ENCODE measurements at regions not wholly inside any gene's neighbourhood (a gene's known extent, or its start where the extent isn't known, plus 50 kb on each side); places are given as distances from the start of the nearest gene placed in this dataset.

- no peaks in the 10 kb centered on the region for H3K36me3 Mint-ChIP-seq (ENCODE audit: low read depth)
- H3K27ac Mint-ChIP-seq: no peak overlapping the region
- H3K4me3 Mint-ChIP-seq: no peak overlapping the region
- peaks cover 2% of the 10 kb centered on the region for H3K27me3 Mint-ChIP-seq (ENCODE audit: insufficient read depth)
- TF ChIP-seq CTCF (IDR thresholded peaks at IDR 0.05): no peak
- no peaks in the 10 kb centered on the region for H3K4me1 Mint-ChIP-seq (ENCODE audit: low read depth)
- no peak for DNase-seq
- H3K9me3 Mint-ChIP-seq: peaks cover 20% of the 10 kb centered on the region
These were observed 211.0 kb upstream of the FAR2 start for GRCh38 chr12:28938056-28938455.

GRCh38 chr12:28938581-28939235 is 210.4 kb upstream of the FAR2 start:
- H3K27me3 Mint-ChIP-seq (ENCODE audit: insufficient read depth): peaks cover 2% of the 10 kb centered on the region
- H3K4me3 Mint-ChIP-seq: no peak overlapping the region
- H3K4me1 Mint-ChIP-seq (ENCODE audit: low read depth): no peaks in the 10 kb centered on the region
- H3K9me3 Mint-ChIP-seq: peaks cover 20% of the 10 kb centered on the region
- H3K27ac Mint-ChIP-seq: no peak overlapping the region
- no peaks in the 10 kb centered on the region for H3K36me3 Mint-ChIP-seq (ENCODE audit: low read depth)
- TF ChIP-seq CTCF (IDR thresholded peaks at IDR 0.05): no peak
- no peak for DNase-seq

GRCh38 chr12:28939427-28939826 is 209.7 kb upstream of the FAR2 start:
- H3K27ac Mint-ChIP-seq: no peak overlapping the region
- no peak for TF ChIP-seq CTCF (IDR thresholded peaks at IDR 0.05)
- no peaks in the 10 kb centered on the region for H3K36me3 Mint-ChIP-seq (ENCODE audit: low read depth)
- H3K4me1 Mint-ChIP-seq (ENCODE audit: low read depth): no peaks in the 10 kb centered on the region
- H3K4me3 Mint-ChIP-seq: no peak overlapping the region
- peaks cover 2% of the 10 kb centered on the region for H3K27me3 Mint-ChIP-seq (ENCODE audit: insufficient read depth)
- DNase-seq: no peak
- peaks cover 20% of the 10 kb centered on the region for H3K9me3 Mint-ChIP-seq

- H3K4me1 Mint-ChIP-seq (ENCODE audit: low read depth): no peaks in the 10 kb centered on the region
- no peak overlapping the region for H3K27ac Mint-ChIP-seq
- TF ChIP-seq CTCF (IDR thresholded peaks at IDR 0.05): no peak
- no peak overlapping the region for H3K4me3 Mint-ChIP-seq
- H3K36me3 Mint-ChIP-seq (ENCODE audit: low read depth): no peaks in the 10 kb centered on the region
- no peak for DNase-seq
- H3K27me3 Mint-ChIP-seq (ENCODE audit: insufficient read depth): peaks cover 2% of the 10 kb centered on the region
- peaks cover 12% of the 10 kb centered on the region for H3K9me3 Mint-ChIP-seq
These were observed 207.8 kb upstream of the FAR2 start for GRCh38 chr12:28941248-28941647.

GRCh38 chr12:28946361-28946760 is 202.7 kb upstream of the FAR2 start:
- no peaks in the 10 kb centered on the region; the same call in 1 of the 2 replicates for H3K27me3 Mint-ChIP-seq (ENCODE audit: insufficient read depth)
- H3K36me3 Mint-ChIP-seq (ENCODE audit: low read depth): no peaks in the 10 kb centered on the region
- peaks cover 3% of the 10 kb centered on the region; the same call in 1 of the 2 replicates for H3K9me3 Mint-ChIP-seq
- TF ChIP-seq CTCF (IDR thresholded peaks at IDR 0.05): no peak
- no peak for DNase-seq
- no peak overlapping the region for H3K4me3 Mint-ChIP-seq
- H3K27ac Mint-ChIP-seq: no peak overlapping the region
- H3K4me1 Mint-ChIP-seq (ENCODE audit: low read depth): no peaks in the 10 kb centered on the region
